ENCODE measurements at regions not wholly inside any gene's neighbourhood (a gene's known extent, or its start where the extent isn't known, plus 50 kb on each side); places are given as distances from the start of the nearest gene placed in this dataset.
A peak's percentile ranks its signal among the peaks of the same experiment; 100 is the strongest.
"Not testable (repeated sequence)": the region's sequence is repeated elsewhere in the genome, so short reads cannot be mapped to it uniquely, and the experiment has no call there.

DNA sequence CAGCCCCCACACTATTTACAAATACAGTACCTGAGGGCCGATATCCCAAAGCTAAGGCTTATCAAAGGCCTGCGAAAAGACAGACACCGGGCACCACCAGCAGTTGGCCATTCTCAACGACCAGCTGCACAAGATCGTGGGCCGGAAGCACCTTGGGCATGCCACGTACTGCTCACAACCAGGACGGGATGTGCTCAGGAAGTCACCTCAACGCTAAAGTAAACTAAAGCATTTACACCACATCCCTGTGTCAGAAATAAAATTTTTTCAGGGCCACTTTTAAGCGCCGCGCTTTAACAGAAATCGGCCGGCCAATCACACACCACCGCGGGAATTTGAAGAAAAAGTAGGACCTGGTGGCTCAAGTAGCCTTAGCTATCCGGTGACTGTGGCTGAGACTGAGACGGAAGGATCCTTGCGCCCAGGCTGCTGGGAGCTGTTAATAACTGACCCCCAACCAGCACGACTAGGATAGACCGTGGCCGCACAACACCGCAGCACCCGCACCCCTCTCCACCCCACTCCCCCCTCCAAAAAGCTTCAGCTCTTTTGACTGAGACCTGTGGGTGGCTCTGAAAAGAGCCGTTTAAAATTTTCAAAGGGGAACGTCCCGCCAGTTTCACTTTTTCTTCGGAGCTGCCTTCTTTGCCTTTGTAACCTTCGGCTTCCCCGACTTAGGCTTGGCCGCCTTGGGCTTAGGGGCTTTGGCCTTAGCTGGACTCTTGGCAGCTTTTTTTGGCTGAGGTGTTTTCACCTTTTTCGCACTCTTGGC lies 131.2 kb upstream of the BTN3A2 start:
- peak; percentile 52 to 75 for DNase-seq (ENCODE audit: low read depth in 2 of 2)

GRCh38 chr6:26234421-26235301 lies 130.3 kb upstream of the BTN3A2 start:
- peak; percentile 51 to 54 for DNase-seq (ENCODE audit: low read depth in 2 of 2)

DNA sequence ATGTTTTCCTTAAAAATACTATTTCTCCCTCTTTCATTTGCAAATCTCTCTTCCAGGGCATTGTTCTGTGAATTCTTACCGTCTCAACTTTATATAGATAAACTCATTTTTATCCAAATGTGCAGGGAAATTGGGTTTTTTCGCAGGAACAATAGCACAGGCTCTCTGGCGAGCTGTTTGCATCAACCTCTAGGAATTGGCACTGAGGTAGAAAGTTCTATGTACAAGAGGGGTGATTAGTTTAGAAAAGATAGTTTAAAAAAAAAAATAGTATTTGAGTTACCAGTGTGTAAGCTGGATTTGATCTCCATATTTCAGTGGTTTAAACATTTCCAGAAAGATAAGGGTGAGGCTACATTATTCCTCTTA lies 129.7 kb upstream of the BTN3A2 start:
- no peak for DNase-seq (ENCODE audit: low read depth in 2 of 2)

- DNase-seq (ENCODE audit: low read depth in 2 of 2), result not testable (repeated sequence)
Measured at GRCh38 chr6:26239415-26239814, 125.6 kb upstream of the BTN3A2 start.

DNA sequence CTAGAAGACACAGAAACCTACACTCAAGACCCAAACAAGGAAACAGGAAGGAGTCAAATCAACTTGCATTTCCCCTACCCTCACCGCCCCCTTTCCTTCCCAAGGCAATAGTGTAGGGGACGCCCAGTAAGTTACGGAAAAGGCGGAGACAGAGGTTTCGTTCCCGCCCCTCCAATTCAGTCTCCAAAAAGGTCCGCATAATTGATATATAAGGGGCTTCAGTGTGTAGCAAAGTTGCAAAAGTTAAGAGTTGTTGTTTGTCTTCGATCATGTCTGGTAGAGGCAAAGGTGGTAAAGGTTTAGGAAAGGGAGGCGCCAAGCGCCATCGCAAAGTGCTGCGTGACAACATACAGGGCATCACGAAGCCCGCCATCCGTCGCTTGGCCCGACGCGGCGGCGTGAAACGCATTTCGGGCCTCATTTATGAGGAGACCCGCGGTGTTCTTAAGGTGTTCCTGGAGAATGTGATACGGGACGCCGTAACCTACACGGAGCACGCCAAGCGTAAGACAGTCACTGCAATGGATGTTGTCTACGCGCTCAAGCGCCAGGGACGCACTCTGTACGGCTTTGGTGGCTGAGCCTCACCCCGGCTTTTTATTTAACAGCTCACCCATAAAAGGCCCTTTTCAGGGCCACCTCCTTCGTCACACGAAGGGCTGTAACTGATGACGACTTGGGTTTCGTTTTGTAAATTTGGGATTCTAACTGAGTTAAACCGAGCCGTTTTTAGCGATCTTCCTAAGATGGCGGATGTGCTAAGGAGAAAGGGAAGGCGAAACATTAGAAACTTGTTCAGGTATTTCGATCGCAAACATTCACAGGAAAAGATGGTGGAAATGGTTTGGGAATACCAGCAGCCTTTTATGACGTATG lies 124.6 kb upstream of the BTN3A2 start:
- DNase-seq (ENCODE audit: low read depth in 2 of 2), result peak; percentile 54 to 56

DNA sequence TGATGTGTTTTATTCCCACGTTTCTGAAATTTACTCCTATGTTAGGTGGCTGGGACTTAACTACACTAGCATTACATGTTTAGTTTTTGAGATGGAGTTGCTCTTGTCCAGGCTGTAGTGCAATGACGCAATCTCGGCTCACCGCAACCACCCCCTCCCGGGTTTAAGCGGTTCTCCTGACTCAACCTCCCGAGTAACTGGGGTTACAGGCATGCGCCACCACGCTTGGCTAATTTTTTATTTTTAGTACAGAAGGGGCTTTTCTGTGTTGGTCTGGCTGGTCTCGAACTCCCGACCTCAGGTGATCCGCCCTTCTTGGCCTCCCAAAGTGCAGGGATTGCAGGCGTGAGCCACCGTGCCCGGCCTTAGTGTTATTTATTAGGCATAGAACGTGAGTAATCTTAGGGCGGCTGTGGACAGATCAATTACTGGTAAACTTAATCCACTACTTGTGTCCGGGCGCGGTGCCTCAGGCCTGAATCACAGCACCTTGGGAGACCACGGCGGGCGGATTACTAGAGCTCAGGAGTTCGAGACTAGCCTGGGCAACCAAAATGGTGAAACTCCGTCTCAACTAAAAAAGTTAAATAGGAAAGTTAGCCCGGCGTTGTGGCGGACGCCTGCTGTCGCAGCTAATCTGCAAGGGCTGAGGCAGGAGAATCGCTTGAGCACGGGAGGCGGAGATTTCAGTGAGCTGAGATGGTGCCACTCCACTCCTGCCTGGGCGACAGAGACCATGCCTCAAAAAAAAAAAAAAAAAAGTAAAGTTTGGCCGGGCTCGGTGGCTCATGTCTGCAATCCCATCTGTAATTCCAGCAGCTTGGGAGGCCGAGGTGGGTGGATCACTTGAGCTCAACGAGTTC lies 123.7 kb upstream of the BTN3A2 start:
- peak; percentile 51 to 58 for DNase-seq (ENCODE audit: low read depth in 2 of 2)

- DNase-seq (ENCODE audit: low read depth in 2 of 2), result no peak
Measured at GRCh38 chr6:26243132-26243531, 121.9 kb upstream of the BTN3A2 start.

GRCh38 chr6:26243752-26244151 lies 121.2 kb upstream of the BTN3A2 start:
- no peak for DNase-seq (ENCODE audit: low read depth in 2 of 2)

DNA sequence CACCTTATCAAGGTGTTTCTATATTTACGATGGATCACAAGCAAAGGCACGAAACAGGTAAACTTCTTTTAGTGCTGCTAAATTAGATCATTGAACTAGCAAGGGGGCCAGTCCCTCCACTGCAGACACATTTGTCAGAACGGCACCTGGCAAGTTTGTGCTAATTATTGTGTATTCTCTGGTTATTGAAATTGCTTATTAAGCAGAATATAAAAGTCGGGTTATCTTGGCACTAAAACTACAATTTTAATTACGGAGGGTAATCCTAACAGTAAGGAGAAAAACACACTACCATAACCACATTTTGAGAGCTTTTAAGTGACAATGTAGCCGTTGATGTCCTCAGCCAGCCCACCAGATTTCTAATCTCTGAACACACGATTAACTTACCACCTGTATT lies 118.9 kb upstream of the BTN3A2 start:
- no peak for DNase-seq (ENCODE audit: low read depth in 2 of 2)

DNA sequence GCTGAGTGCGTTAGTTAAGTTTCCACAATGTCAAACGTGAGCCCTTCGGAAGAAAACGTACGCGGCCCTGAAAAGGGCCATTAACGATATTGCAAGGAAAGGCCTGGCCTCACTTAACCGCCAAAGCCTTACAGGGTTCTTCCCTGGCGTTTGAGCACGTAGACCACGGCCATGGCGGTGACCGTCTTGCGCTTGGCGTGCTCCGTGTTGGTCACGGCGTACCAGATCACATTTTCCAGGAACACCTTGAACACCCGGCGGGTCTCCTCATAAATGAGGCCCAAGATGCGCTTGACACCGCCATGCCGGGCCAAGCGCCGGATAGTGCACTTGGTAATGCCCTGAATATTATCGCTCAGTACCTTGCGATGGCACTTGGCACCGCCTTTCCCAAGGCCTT lies 118.4 kb upstream of the BTN3A2 start:
- no peak for DNase-seq (ENCODE audit: low read depth in 2 of 2)

DNA sequence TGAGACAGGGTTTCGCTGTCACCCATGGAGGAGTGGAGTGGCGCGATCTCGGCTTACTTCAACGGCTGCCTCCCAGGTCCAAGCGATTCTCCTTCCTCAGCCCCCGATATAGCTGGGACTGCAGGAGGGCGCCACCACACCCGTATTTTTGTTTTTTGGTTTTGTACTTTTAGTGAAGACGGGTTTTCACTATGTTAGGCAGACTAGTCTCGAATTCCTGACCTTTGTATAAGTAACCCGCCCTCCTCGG lies 115.4 kb upstream of the BTN3A2 start:
- DNase-seq (ENCODE audit: low read depth in 2 of 2), result no peak

GRCh38 chr6:26249957-26250697 lies 114.9 kb upstream of the BTN3A2 start:
- DNase-seq (ENCODE audit: low read depth in 2 of 2), result peak; percentile 63

DNA sequence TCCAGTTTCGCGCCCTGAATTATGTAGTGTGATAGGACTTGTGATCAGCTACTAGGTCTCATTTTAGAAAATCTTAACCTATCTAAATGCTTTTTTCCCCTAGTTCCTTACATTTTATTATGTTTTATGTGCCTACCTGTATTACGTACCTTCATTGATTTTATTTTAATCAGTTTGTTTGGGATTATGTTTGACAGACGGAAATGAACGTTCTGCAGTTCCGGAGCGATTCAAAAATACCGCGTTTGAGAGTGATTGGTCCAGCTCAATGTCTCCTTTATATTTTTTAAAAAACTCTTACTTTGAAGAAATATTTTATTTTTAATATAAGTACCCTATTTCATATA lies 114.3 kb upstream of the BTN3A2 start:
- DNase-seq (ENCODE audit: low read depth in 2 of 2), result no peak

- DNase-seq (ENCODE audit: low read depth in 2 of 2), result peak; percentile 48 to 50
Measured at GRCh38 chr6:26251354-26252076, 113.5 kb upstream of the BTN3A2 start.

DNA sequence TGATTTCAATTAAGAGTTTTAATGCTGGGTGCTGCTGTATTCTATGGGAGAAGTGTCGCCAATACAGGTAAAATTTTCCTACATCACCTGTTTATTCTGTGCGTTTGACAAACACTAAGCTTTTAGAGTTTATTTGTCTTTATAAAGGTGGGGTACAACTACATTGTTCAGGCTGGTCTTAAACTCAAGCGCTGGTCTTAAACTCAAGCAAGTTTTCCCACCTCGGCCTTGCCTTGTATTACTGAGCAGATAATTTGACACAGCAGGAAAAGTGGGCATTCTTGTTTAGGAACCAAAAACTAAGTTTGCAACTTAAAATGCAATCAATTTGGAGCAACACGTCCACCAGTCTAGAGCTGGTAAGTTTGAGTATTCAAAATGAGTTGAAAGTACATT lies 112.9 kb upstream of the BTN3A2 start:
- no peak for DNase-seq (ENCODE audit: low read depth in 2 of 2)

- DNase-seq (ENCODE audit: low read depth in 2 of 2), result no peak
Measured at GRCh38 chr6:26254724-26255123, 110.3 kb upstream of the BTN3A2 start.

- no peak for DNase-seq (ENCODE audit: low read depth in 2 of 2)
Measured at GRCh38 chr6:26257272-26257671, 107.7 kb upstream of the BTN3A2 start.

GRCh38 chr6:26258212-26258977 lies 106.6 kb upstream of the BTN3A2 start:
- DNase-seq (ENCODE audit: low read depth in 2 of 2), result no peak

- no peak for DNase-seq (ENCODE audit: low read depth in 2 of 2)
Measured at GRCh38 chr6:26260110-26260637, 104.8 kb upstream of the BTN3A2 start.
